GM12864 (cell line): ENCODE measurements at regions not wholly inside any gene's neighbourhood (a gene's known extent, or its start where the extent isn't known, plus 50 kb on each side); places are given as distances from the start of the nearest gene placed in this dataset.

ENCODE experiments used
- DNase-seq: peaks from one replicate; pipeline ENCODE4 v3.0.0-alpha.2; 2011; ENCODE audit warnings: low read depth
- H3K4me3 ChIP-seq: 2 replicates; pipeline ENCODE4 v1.5.1; 2011; ENCODE audit warnings: mild to moderate bottlenecking, low read depth, low read length, control low read depth
- TF ChIP-seq, protein P1 (sequence below): IDR thresholded peaks from 2 replicates; pipeline ENCODE4 v1.5.1; 2011; ENCODE audit warnings: low read depth, mild to moderate bottlenecking, moderate library complexity, low read length, control low read depth, inconsistent platforms; ENCODE audit errors: missing control alignments

DNA sequence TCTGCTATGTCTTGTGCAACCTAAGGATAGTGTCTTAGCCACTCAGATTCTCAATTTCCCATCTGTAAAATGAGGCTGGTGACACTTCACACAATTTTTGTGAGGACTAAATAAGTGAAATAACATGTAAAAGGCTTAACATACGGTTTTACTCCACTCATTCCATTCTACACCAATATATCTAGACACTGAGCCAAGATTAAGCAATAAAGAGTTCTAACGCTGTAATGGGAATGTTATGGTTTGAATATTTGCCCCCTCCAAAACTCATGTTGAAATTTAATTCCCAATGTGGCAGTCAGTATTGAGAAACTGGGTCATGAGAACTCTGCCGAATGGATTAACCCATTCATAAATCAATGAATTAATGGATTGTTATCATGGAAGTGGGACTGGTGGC is 301.0 kb downstream of the HACE1 start:
- TF ChIP-seq, protein P1, sequence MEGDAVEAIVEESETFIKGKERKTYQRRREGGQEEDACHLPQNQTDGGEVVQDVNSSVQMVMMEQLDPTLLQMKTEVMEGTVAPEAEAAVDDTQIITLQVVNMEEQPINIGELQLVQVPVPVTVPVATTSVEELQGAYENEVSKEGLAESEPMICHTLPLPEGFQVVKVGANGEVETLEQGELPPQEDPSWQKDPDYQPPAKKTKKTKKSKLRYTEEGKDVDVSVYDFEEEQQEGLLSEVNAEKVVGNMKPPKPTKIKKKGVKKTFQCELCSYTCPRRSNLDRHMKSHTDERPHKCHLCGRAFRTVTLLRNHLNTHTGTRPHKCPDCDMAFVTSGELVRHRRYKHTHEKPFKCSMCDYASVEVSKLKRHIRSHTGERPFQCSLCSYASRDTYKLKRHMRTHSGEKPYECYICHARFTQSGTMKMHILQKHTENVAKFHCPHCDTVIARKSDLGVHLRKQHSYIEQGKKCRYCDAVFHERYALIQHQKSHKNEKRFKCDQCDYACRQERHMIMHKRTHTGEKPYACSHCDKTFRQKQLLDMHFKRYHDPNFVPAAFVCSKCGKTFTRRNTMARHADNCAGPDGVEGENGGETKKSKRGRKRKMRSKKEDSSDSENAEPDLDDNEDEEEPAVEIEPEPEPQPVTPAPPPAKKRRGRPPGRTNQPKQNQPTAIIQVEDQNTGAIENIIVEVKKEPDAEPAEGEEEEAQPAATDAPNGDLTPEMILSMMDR = no peak
- no peak overlapping the region for H3K4me3 ChIP-seq
- no peak for DNase-seq

- no peak overlapping the region for H3K4me3 ChIP-seq
- TF ChIP-seq, protein P1 = no peak
- DNase-seq = no peak
Measured at GRCh38 chr6:104548297-104548696, 311.4 kb downstream of the HACE1 start.

GRCh38 chr6:104541411-104541810 is 318.3 kb downstream of the HACE1 start:
- no peak for DNase-seq
- no peak overlapping the region for H3K4me3 ChIP-seq
- TF ChIP-seq, protein P1 = no peak

DNA sequence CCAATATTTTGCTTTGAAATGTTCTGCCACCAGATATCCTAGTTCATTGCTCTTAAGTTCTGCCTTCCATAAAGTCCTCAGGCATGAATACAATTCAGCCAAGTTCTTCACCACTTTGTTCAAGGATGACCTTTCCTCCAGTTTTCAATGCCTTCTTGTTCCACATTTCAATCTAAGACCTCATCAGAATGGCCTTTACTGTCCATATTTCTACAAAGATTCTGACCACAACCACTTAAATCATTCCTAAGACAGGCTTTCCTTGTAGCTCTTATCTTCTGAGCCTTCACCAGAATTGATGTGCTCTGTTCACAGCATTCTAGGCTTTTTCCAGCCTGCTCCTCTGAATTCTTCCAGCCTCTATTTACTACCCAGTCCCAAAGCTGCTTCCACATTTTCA is 319.0 kb downstream of the HACE1 start:
- DNase-seq = no peak
- TF ChIP-seq, protein P1 = no peak

DNA sequence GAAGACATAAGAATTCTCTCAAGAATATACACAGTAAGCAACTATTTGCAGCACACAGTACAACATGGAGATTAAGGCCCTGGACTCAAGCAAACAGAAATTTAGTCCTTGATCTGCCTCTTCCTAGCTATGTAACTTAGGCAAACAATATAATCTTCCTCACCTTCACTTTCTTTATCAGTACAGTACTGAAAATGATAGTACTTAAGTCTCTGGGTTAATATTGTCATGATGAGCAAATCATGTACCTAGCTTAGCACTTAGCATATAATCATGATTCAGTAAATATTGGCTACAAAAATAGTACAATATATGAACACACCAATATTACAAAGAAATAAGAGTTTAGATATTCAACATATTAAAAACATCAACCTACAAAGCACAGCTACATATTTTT is 320.5 kb downstream of the HACE1 start:
- H3K4me3 ChIP-seq = no peak overlapping the region
- DNase-seq = no peak
- TF ChIP-seq, protein P1 = no peak

More for the DNA sequence above, 319.0 kb downstream of the HACE1 start:
- no peak overlapping the region for H3K4me3 ChIP-seq

GRCh38 chr6:104537872-104538271 is 321.8 kb downstream of the HACE1 start:
- H3K4me3 ChIP-seq = no peak overlapping the region
- TF ChIP-seq, protein P1 = no peak
- DNase-seq = no peak

DNA sequence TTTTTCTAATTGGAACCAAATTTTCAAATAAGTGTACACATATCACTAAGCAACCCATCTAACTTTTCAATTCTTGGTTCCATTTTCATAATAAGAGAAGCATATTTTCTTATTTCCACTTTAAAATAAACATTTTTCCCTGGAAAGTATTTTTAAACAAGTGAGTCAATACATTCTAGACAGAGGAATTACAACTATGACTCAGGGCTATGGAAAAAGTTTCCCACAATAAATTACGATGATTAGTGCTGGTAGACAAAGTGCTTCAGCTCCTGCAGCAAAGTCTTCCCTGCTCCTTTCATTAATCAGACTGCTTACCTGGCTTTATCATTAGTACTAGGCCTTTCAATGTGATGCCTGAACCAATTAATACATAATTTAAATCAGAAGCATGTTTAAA is 322.5 kb downstream of the HACE1 start:
- DNase-seq = no peak
- TF ChIP-seq, protein P1 = no peak

More for the DNA sequence above, 322.5 kb downstream of the HACE1 start:
- H3K4me3 ChIP-seq = no peak overlapping the region
